Activated CD4-positive, alpha-beta T cell treated with anti-CD3 and anti-CD28 coated beads, Interleukin-2, amount 10 ng/mL, durations not matched to agents 24 days and 14 days (primary cell): ENCODE measurements at regions not wholly inside any gene's neighbourhood (a gene's known extent, or its start where the extent isn't known, plus 50 kb on each side); places are given as distances from the start of the nearest gene placed in this dataset.
"Not testable (repeated sequence)": the region's sequence is repeated elsewhere in the genome, so short reads cannot be mapped to it uniquely, and the experiment has no call there.

Experiments
- DNase-seq: peaks from one replicate; pipeline ENCODE4 v3.0.0; 2022
- H3K27ac Mint-ChIP-seq: one replicate; pipeline ENCODE4 v1.8.0; 2022; ENCODE audit warnings: mild to moderate bottlenecking, mixed read lengths
- H3K27me3 Mint-ChIP-seq: one replicate; pipeline ENCODE4 v1.8.0; 2022; ENCODE audit warnings: mixed read lengths
- H3K36me3 Mint-ChIP-seq: one replicate; pipeline ENCODE4 v1.8.0; 2022; ENCODE audit warnings: low read depth, mild to moderate bottlenecking, mixed read lengths
- H3K4me1 Mint-ChIP-seq: one replicate; pipeline ENCODE4 v1.8.0; 2021; ENCODE audit warnings: mixed read lengths
- H3K4me3 Mint-ChIP-seq: one replicate; pipeline ENCODE4 v1.8.0; 2022; ENCODE audit warnings: mild to moderate bottlenecking, moderate library complexity, mixed read lengths
- H3K9me3 Mint-ChIP-seq: one replicate; pipeline ENCODE4 v1.8.0; 2021; ENCODE audit warnings: mixed read lengths
- intact Hi-C: fragments of 100-400 bp; cut with micrococcal nuclease; formaldehyde crosslinking; loops from one replicate; pipeline ENCODE4 v1.15.1; 2023

DNA sequence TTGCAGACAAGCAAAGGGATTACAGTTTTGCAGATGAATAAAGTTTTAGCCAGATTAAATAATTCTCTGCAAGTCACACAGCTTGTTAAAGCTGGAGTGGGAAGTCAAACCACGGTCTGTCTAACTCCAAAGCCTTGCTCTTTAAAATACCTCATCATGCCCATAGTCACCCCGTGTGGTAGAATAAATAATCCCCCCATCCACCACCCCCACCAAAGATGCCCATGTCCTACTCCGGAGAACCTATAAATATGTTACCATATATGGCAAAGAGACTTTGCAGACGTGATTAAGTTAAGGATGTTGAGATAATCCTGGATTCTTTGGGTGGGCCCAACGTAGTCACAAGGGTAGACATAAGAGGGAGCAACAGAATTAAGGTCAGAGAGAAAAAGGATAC lies 118.7 kb downstream of the BEND2 start:
- Mint-ChIP-seq H3K27ac (no peak overlapping the region), H3K9me3 (no peaks in the 10 kb centered on the region), H3K4me3 (no peak overlapping the region), H3K36me3 (no peaks in the 10 kb centered on the region), H3K4me1 (no peaks in the 10 kb centered on the region), H3K27me3 (peaks cover 4% of the 10 kb centered on the region)
- DNase-seq, result no peak
- intact Hi-C loops, result no loop called here

DNA sequence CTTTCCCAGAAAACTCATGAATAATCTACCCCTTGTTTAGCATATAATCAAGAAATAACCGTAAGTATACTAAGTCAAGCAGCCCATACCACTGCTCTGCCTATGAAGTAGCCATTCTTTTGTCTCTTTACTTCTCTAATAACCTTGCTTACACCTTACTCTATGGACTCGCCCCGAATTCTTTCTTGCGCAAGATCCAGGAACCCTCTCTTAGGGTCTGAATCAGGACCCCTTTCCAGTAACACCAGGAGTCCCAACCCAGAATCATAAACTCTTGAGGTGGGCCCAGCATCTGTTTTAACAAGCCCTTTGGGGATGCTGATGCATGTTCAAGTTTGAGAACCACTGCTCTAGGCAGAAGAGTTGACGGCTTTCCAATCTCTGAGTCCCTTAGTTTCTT lies 119.6 kb downstream of the BEND2 start:
- Mint-ChIP-seq H3K4me3 (no peak overlapping the region), H3K9me3 (no peaks in the 10 kb centered on the region), H3K27ac (no peak overlapping the region), H3K36me3 (no peaks in the 10 kb centered on the region), H3K4me1 (no peaks in the 10 kb centered on the region), H3K27me3 (peaks cover 4% of the 10 kb centered on the region)
- no peak for DNase-seq
- intact Hi-C loops, result no loop called here

DNA sequence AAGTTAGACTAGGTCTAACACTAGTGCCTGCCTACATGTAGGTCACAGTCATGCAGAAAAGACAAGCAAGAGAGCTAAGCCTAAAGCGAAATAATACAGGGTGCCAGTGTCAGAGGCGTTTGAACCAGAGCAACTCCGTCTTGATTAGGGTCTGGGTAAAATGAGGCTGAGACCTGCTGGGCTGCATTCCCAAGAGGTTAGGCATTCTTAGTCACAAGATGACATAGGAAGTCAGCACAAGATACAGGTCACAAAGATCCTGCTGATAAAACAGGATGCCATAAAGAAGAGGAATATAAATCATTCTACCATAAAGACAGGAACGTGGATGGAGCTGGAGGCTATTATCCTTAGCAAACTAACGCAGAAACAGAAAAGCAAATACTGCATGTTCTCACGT lies 120.9 kb downstream of the BEND2 start:
- H3K4me3 Mint-ChIP-seq, result no peak overlapping the region
- no peak for DNase-seq
- no peak overlapping the region for H3K27ac Mint-ChIP-seq
- no peaks in the 10 kb centered on the region for H3K36me3 Mint-ChIP-seq
- H3K4me1 Mint-ChIP-seq, result no peaks in the 10 kb centered on the region
- H3K27me3 Mint-ChIP-seq, result peaks cover 4% of the 10 kb centered on the region
- H3K9me3 Mint-ChIP-seq, result no peaks in the 10 kb centered on the region
- intact Hi-C loops, result no loop called here

DNA sequence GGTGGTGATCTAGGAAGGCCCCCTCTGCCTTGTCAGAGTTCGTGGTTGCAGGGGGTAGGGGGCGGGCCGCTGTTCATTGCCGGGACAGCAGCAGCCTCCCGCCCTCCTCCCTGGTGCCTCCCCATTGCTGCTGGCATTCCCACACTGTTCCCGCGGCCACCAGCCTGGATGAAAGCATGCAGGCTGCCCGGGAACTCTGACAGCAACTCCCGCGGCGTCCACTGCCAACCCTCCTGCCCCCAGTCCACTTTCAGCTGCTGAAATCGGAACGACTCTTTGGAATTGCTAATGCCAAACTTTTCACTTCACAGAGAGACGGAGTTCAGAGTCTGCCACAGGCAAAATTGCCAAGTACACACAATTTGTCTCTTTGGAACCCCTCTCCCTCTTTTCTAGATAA lies 121.9 kb downstream of the BEND2 start:
- intact Hi-C loops, result no loop called here
- no peaks in the 10 kb centered on the region for H3K4me1 Mint-ChIP-seq
- H3K36me3 Mint-ChIP-seq, result no peaks in the 10 kb centered on the region
- no peak for DNase-seq
- no peak overlapping the region for H3K4me3 Mint-ChIP-seq
- no peak overlapping the region for H3K27ac Mint-ChIP-seq
- peaks cover 4% of the 10 kb centered on the region for H3K27me3 Mint-ChIP-seq
- no peaks in the 10 kb centered on the region for H3K9me3 Mint-ChIP-seq

DNA sequence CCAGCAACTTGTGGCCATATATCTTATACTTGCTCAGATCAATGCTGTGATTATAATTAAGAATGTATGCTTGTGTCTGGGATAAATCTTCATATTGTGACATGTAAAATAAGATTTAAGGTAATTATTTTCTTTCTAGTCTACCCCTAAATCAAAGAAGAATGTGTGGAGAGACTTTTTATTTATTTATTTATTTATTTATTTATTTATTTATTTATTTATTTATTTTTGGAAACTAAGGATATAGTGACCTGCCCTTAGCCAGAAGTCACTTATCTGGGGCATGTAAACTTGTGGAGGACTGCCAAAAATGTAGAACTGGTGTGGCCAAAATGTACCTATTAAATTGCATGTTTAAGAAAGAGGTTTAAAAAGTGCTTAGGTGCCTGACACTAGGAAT lies 144.3 kb downstream of the BEND2 start:
- intact Hi-C loops, result no loop called here
- no peaks in the 10 kb centered on the region for H3K4me1 Mint-ChIP-seq
- H3K27me3 Mint-ChIP-seq, result no peaks in the 10 kb centered on the region
- no peak for DNase-seq
- no peak overlapping the region for H3K4me3 Mint-ChIP-seq
- H3K9me3 Mint-ChIP-seq, result no peaks in the 10 kb centered on the region
- no peaks in the 10 kb centered on the region for H3K36me3 Mint-ChIP-seq
- H3K27ac Mint-ChIP-seq, result no peak overlapping the region

DNA sequence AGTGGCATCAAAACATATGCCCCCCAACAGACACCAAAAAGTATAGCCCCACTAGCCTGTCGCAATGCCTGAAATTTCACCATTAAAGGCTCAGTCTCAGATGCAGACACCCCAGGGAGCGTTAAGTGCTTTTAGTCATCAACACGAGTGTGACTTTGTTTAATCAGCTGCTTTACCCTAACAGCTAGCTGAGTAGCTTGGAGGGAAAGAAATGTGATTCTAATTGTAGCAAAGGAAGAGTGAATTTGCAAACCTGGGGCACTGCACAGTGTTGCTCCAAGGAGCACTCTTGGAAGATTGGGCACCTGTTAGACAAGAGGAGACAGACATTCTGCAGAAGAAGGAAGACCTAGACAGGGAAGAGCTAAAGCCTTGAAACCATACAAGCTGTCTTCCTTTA lies 145.1 kb downstream of the BEND2 start:
- H3K4me1 Mint-ChIP-seq, result no peaks in the 10 kb centered on the region
- H3K4me3 Mint-ChIP-seq, result no peak overlapping the region
- no peak for DNase-seq
- no peaks in the 10 kb centered on the region for H3K36me3 Mint-ChIP-seq
- no peak overlapping the region for H3K27ac Mint-ChIP-seq
- intact Hi-C loops, result no loop called here
- H3K9me3 Mint-ChIP-seq, result no peaks in the 10 kb centered on the region
- H3K27me3 Mint-ChIP-seq, result no peaks in the 10 kb centered on the region

DNA sequence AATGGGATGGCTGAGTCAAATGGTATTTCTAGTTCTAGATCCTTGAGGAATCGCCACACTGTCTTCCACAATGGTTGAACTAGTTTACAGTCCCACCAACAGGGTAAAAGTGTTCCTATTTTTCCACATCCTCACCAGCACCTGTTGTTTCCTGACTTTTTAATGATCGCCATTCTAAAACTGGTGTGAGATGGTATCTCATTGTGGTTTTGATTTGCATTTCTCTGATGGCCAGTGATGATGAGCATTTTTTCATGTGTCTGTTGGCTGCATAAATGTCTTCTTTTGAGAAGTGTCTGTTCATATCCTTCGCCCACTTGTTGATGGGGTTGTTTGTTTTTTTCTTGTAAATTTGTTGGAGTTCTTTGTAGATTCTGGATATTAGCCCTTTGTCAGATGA lies 152.6 kb downstream of the BEND2 start:
- H3K36me3 Mint-ChIP-seq, H3K27me3 Mint-ChIP-seq, H3K4me1 Mint-ChIP-seq, H3K27ac Mint-ChIP-seq, intact Hi-C loops, DNase-seq, H3K4me3 Mint-ChIP-seq, H3K9me3 Mint-ChIP-seq: not testable (repeated sequence)

DNA sequence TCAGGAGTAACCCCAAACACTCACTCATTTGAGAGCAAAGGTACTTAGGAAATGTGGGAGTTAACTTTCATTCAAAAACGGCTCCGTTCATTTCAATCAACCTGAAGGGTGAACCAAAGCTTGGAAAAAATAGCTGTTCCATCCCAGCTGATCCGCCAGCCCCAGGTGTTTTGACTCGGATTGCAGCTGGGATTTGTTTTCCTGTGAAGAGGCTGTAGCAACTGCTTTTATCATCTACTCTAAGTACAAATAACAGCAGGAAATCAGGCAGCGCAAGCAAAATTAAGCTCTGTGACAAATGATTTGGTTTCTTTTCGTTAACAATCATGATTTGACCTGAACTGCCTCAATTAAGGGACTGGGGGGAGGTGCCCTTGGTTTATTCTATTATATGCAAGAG lies 154.7 kb downstream of the BEND2 start:
- Mint-ChIP-seq H3K9me3 (no peaks in the 10 kb centered on the region), H3K36me3 (no peaks in the 10 kb centered on the region), H3K27me3 (no peaks in the 10 kb centered on the region), H3K27ac (no peak overlapping the region), H3K4me3 (no peak overlapping the region), H3K4me1 (no peaks in the 10 kb centered on the region)
- intact Hi-C loops, result no loop called here
- no peak for DNase-seq

DNA sequence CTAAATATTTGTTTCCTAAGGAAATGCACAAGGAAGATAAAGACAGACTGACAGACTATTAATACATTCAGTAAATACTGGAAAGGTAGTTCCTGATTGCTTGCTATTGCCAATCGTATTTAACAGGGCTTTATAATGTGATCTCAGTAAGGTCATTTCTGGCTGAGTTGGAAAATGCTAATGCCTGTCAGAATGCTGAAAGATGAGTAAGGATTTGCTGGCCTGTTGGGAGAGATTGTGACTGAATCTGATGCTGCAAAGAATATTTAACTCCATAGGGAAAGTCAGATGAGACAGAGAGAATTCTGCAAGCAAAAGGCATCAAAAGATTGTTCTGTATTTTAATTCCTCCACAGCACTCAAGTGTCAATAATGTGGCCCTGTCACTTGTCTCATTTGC lies 169.0 kb downstream of the BEND2 start:
- no peaks in the 10 kb centered on the region for H3K9me3 Mint-ChIP-seq
- no peaks in the 10 kb centered on the region for H3K36me3 Mint-ChIP-seq
- no peaks in the 10 kb centered on the region for H3K4me1 Mint-ChIP-seq
- intact Hi-C loops, result no loop called here
- H3K4me3 Mint-ChIP-seq, result no peak overlapping the region
- DNase-seq, result no peak
- no peak overlapping the region for H3K27ac Mint-ChIP-seq
- no peaks in the 10 kb centered on the region for H3K27me3 Mint-ChIP-seq

DNA sequence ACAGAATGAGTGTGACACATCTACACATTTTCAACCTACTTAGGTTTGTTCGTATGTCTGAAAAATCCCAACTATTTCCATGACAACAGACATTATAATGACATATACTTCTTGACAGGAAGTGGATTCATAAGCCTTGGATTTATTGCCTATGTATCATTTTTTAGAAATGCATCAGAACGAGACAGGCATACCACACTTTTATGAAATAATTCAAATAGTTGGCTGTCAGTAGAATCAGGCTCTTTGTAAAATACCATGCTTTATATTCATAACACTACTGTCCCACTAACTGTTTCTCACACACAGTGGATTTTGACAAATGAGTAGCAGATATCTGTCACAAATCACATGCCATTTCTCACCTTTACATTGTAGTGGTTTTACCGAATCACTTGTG lies 173.2 kb downstream of the BEND2 start:
- no peak for DNase-seq
- no peaks in the 10 kb centered on the region for H3K36me3 Mint-ChIP-seq
- intact Hi-C loops, result no loop called here
- no peaks in the 10 kb centered on the region for H3K27me3 Mint-ChIP-seq
- H3K4me1 Mint-ChIP-seq, result no peaks in the 10 kb centered on the region
- H3K4me3 Mint-ChIP-seq, result no peak overlapping the region
- H3K9me3 Mint-ChIP-seq, result no peaks in the 10 kb centered on the region
- no peak overlapping the region for H3K27ac Mint-ChIP-seq

DNA sequence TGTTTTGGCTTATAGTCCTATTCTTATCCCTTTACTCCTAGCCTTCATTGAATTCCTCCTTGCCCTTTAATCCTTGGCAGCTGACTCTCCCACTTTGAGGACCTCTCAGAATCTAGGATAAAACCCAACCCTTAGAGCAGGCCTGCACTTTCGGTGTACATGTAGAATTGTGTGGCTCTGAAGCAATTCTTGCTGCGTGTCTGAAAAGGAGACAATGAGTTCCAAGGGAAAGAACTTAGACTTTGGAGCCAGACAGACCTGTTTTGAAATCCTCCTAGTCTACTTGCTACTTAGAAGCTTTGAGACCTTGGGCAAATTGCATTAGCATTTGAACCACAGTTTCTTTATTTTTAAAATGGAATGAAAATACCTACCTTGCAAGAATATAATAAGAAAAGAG lies 175.2 kb downstream of the BEND2 start:
- intact Hi-C loops, result no loop called here
- Mint-ChIP-seq H3K27ac (no peak overlapping the region), H3K9me3 (no peaks in the 10 kb centered on the region), H3K4me3 (no peak overlapping the region), H3K27me3 (no peaks in the 10 kb centered on the region), H3K36me3 (no peaks in the 10 kb centered on the region), H3K4me1 (no peaks in the 10 kb centered on the region)
- DNase-seq, result no peak

DNA sequence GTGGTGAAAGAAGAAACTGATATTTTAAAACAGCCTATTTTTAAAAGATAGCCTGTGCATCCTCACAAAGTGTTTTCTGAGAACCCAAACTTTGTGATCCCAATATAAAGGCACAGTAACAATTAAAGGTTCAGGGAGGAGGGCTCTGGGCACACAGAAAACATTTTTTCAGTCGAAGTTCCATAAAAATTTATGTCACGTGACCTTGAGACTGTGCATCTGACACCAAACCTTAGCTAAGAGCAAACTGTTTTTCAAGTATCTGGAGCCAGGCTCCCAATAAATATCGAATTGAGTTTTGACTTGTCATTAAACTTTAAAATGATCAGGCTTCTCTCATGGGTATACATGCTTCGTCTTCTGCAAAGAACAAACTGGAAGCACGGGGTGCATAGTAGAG lies 177.9 kb downstream of the BEND2 start:
- intact Hi-C loops, result no loop called here
- no peak overlapping the region for H3K27ac Mint-ChIP-seq
- no peaks in the 10 kb centered on the region for H3K9me3 Mint-ChIP-seq
- H3K36me3 Mint-ChIP-seq, result no peaks in the 10 kb centered on the region
- no peaks in the 10 kb centered on the region for H3K27me3 Mint-ChIP-seq
- DNase-seq, result no peak
- H3K4me1 Mint-ChIP-seq, result no peaks in the 10 kb centered on the region
- no peak overlapping the region for H3K4me3 Mint-ChIP-seq

DNA sequence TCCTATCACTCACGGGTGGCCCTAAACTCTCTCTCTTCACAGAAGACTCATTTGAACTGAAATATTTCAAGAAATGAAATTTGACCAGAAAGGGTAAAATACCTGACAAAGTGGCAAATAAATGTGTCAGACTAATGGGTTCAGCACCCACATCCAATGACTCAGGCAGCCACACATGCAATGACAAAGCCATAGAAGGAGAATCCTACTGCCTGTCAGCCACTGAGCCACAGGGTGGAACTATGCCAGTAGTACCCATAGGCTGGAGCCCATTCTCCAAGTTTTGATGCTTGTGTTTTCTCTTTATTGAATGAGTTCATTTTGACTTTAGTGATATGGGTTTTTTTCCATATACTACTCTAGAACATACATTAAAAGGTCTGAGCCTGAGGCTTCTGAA lies 179.0 kb downstream of the BEND2 start:
- H3K36me3 Mint-ChIP-seq, result no peaks in the 10 kb centered on the region
- DNase-seq, result no peak

DNA sequence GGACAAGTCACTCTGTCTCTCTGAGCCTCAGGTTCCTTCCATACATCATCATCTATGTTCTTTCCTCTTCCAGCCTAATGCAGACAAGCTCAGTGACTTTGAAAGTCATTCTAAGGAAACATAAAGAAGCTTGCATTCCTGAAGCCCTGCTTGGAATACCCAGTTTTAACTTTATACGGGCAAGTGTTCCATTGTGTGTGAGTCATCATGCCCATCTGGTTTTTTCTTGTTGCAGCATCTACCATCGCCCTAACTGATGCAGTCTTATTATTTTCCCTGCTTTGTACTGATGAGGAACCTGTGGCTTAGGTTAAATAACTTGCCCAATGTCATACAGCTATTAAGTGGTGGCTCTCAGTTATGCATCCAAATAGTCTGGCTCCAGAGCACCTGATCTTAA lies 177.9 kb upstream of the RAI2 start:
- Mint-ChIP-seq H3K27me3 (no peaks in the 10 kb centered on the region), H3K4me3 (no peak overlapping the region), H3K27ac (no peak overlapping the region), H3K9me3 (no peaks in the 10 kb centered on the region), H3K4me1 (no peaks in the 10 kb centered on the region), H3K36me3 (no peaks in the 10 kb centered on the region)
- no peak for DNase-seq
- intact Hi-C loops, result no loop called here

More for the DNA sequence above, 179.0 kb downstream of the BEND2 start:
- H3K4me3 Mint-ChIP-seq, result no peak overlapping the region
- no peak overlapping the region for H3K27ac Mint-ChIP-seq
- intact Hi-C loops, result no loop called here
- H3K27me3 Mint-ChIP-seq, result no peaks in the 10 kb centered on the region
- H3K4me1 Mint-ChIP-seq, result no peaks in the 10 kb centered on the region
- no peaks in the 10 kb centered on the region for H3K9me3 Mint-ChIP-seq

DNA sequence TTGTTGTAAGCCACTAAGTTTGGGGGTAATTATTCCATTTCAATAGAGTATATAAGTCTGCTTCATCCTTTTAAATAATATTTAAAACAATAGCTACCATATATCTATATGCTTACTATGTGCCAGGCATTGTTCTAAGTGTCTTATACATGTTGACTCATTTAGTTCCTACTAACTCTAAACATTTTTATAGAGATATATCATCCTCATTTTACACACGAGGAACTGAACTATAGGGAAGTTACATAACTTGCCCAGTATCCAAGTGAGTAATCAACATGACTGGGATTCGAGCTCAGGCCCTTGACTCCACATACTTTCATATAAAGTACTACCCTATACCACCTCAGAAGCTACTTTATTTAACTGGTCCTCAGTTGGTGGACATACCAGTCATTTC lies 175.3 kb upstream of the RAI2 start:
- Mint-ChIP-seq H3K36me3 (no peaks in the 10 kb centered on the region), H3K4me1 (no peaks in the 10 kb centered on the region), H3K27ac (no peak overlapping the region), H3K9me3 (no peaks in the 10 kb centered on the region), H3K4me3 (no peak overlapping the region), H3K27me3 (no peaks in the 10 kb centered on the region)
- DNase-seq, result no peak
- intact Hi-C loops, result no loop called here

DNA sequence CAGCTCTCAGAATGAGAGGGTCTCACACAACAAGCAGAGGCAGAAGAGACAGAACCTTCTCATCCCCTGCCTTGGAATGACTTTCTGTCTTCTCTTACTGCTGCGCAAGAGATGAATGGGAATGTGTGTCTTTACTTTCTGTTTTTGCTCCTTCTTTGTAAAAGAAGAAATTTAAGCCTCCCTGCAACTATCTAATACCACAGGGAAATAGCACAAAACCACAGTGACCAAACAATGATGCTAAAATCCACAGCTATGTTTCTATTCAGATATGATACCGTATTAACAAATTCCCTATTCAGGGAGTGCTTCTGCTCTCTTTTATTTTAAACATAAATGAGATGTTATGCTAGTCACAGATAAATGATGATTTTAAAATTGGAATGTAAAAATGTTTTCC lies 173.8 kb upstream of the RAI2 start:
- no peak overlapping the region for H3K27ac Mint-ChIP-seq
- H3K4me3 Mint-ChIP-seq, result no peak overlapping the region
- no peaks in the 10 kb centered on the region for H3K9me3 Mint-ChIP-seq
- H3K27me3 Mint-ChIP-seq, result no peaks in the 10 kb centered on the region
- intact Hi-C loops, result no loop called here
- no peaks in the 10 kb centered on the region for H3K4me1 Mint-ChIP-seq
- no peak for DNase-seq
- no peaks in the 10 kb centered on the region for H3K36me3 Mint-ChIP-seq
